Prostate gland (tissue), 1 donor: ENCODE measurements at regions not wholly inside any gene's neighbourhood (a gene's known extent, or its start where the extent isn't known, plus 50 kb on each side); places are given as distances from the start of the nearest gene placed in this dataset.

Source experiments
- POLR2A ChIP-seq: fragments of 450-650 bp; IDR thresholded peaks from one replicate; pipeline ENCODE4 v1.6.1; 2016; ENCODE audit warnings: antibody characterized with exemption, mild to moderate bottlenecking
- POLR2AphosphoS5 ChIP-seq: sonication (generic); formaldehyde crosslinking; IDR thresholded peaks from one replicate; pipeline ENCODE4 v1.6.1; 2017; ENCODE audit warnings: antibody characterized with exemption

DNA sequence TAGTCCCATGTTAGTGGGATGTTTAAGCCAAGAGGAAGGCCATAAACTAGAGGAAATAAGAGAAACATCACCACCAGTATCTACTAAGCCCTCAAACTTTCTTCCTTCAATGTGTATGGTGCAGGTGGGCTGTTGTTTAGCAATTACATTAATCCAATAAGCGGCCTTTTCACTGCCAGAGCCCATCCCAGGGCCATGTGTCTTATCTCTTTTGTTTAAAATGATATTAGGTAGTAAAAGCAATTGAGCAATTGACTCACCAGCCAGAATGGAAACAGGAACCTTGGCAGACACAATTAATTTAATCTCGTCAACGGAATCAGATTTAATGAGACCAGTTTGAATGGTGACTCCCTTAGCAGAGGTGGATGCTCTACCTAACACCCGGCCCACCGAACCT lies 1503.5 kb downstream of the UQCRFS1 start:
- TF ChIP-seq POLR2AphosphoS5 (no peak), POLR2A (no peak)
